Astrocyte of the cerebellum (primary cell): ENCODE measurements at regions not wholly inside any gene's neighbourhood (a gene's known extent, or its start where the extent isn't known, plus 50 kb on each side); places are given as distances from the start of the nearest gene placed in this dataset.

Experiments used
- DNase-seq: peaks from one replicate; pipeline ENCODE4 v3.0.0-alpha.2; 2011; ENCODE audit warnings: low read depth
- H3K4me3 ChIP-seq: 2 replicates; pipeline ENCODE4 v1.5.1; 2011; ENCODE audit warnings: mild to moderate bottlenecking, low read depth, low read length, moderate library complexity
- CTCF ChIP-seq: IDR thresholded peaks from 2 replicates; pipeline ENCODE4 v1.5.1; 2012; ENCODE audit warnings: low read length, low read depth, moderate library complexity, mild to moderate bottlenecking; ENCODE audit errors: missing control alignments
- in situ Hi-C: cut with HindIII; loops from 2 replicates; pipeline ENCODE4 v1.10.0; 2017; ENCODE audit warnings: low sequenced_read_pairs

GRCh38 chr12:94023879-94024278 is 124.5 kb upstream of the PLXNC1 start:
- no peak overlapping the region for H3K4me3 ChIP-seq
- no peak for TF ChIP-seq CTCF
- no peak for DNase-seq
- in situ Hi-C loops, result no loop called here

- in situ Hi-C loops, result no loop called here
- H3K4me3 ChIP-seq, result no peak overlapping the region
- DNase-seq, result no peak
- no peak for TF ChIP-seq CTCF
Observed at GRCh38 chr12:94025068-94025467, 123.3 kb upstream of the PLXNC1 start.

- in situ Hi-C loops, result no loop called here
- H3K4me3 ChIP-seq, result no peak overlapping the region
- TF ChIP-seq CTCF, result no peak
- DNase-seq, result no peak
Observed at GRCh38 chr12:94025756-94026155, 122.6 kb upstream of the PLXNC1 start.

- DNase-seq, result no peak
- in situ Hi-C loops, result no loop called here
- no peak overlapping the region for H3K4me3 ChIP-seq
- no peak for TF ChIP-seq CTCF
Observed at GRCh38 chr12:94026596-94026995, 121.8 kb upstream of the PLXNC1 start.

- in situ Hi-C loops, result no loop called here
- H3K4me3 ChIP-seq, result no peak overlapping the region
- DNase-seq, result no peak
- TF ChIP-seq CTCF, result no peak
Observed at GRCh38 chr12:94027561-94027960, 120.8 kb upstream of the PLXNC1 start.

GRCh38 chr12:94031763-94032162 is 116.6 kb upstream of the PLXNC1 start:
- in situ Hi-C loops, result no loop called here
- H3K4me3 ChIP-seq, result no peak overlapping the region
- TF ChIP-seq CTCF, result no peak
- no peak for DNase-seq

GRCh38 chr12:94032368-94032767 is 116.0 kb upstream of the PLXNC1 start:
- H3K4me3 ChIP-seq, result no peak overlapping the region
- DNase-seq, result no peak
- no peak for TF ChIP-seq CTCF
- in situ Hi-C loops, result no loop called here
